Naive thymus-derived CD4-positive, alpha-beta T cell (primary cell): ENCODE measurements at regions not wholly inside any gene's neighbourhood (a gene's known extent, or its start where the extent isn't known, plus 50 kb on each side); places are given as distances from the start of the nearest gene placed in this dataset.

Experiments
- ATAC-seq: fragments of 150-1000 bp; cut with Tn5 transposase; 2 replicates; pipeline ENCODE4 v1.10.0; 2021; ENCODE audit warnings: mild to moderate bottlenecking, moderate library complexity
- CTCF ChIA-PET: fragments of 350-600 bp; sonication (Branson Sonifier 250); formaldehyde crosslinking; loops from one replicate; lab custom pipeline; 2021; ENCODE audit warnings: antibody characterized with exemption; lab: Charles Lee
- POLR2A ChIA-PET: fragments of 350-600 bp; sonication (Branson Sonifier 250); formaldehyde crosslinking; loops from one replicate; lab custom pipeline; 2021; ENCODE audit warnings: antibody characterized with exemption, inconsistent platforms; lab: Charles Lee
- DNase-seq, 9 donors: peaks; one replicate each; pipeline versions ENCODE4 v3.0.0 to v3.0.0-alpha.2; 2020 to 2022; ENCODE audit warnings: mixed read lengths in 1 of 9
- H3K27ac ChIP-seq: one replicate; pipeline ENCODE4 v1.7.0; 2013; ENCODE audit warnings: mild to moderate bottlenecking, low read depth, low read length, moderate library complexity
- H3K27me3 ChIP-seq, 2 donors: one replicate each; pipeline ENCODE4 v1.7.0; 2013; ENCODE audit warnings: low read length in 2 of 2, mild to moderate bottlenecking in 2 of 2, moderate library complexity in 2 of 2; ENCODE audit not compliant: control insufficient read depth in 2 of 2, insufficient read depth in 2 of 2
- H3K36me3 ChIP-seq, 3 experiments: 1 replicate in 2 of 3; 2 replicates in 1 of 3; pipeline ENCODE4 v1.7.0; 2013; ENCODE audit warnings: low read length in 3 of 3, mild to moderate bottlenecking in 3 of 3, moderate library complexity in 1 of 3; ENCODE audit not compliant: insufficient read depth in 3 of 3, control insufficient read depth in 2 of 3
- H3K4me1 ChIP-seq, 2 donors: one replicate each; pipeline ENCODE4 v1.7.0; 2013; ENCODE audit warnings: low read length in 2 of 2, mild to moderate bottlenecking in 2 of 2, moderate library complexity in 1 of 2; ENCODE audit not compliant: control insufficient read depth in 2 of 2, insufficient read depth in 2 of 2
- H3K4me3 ChIP-seq: 2 replicates; pipeline ENCODE4 v1.7.0; 2013; ENCODE audit warnings: mild to moderate bottlenecking, low read length
- H3K9me3 ChIP-seq, 3 experiments: 1 replicate in 2 of 3; 2 replicates in 1 of 3; pipeline ENCODE4 v1.7.0; 2013; ENCODE audit warnings: low read length in 3 of 3; ENCODE audit not compliant: control insufficient read depth in 2 of 3
- H3K27ac Mint-ChIP-seq, 9 donors: one replicate each; pipeline ENCODE4 v1.8.0; 2020 to 2022; ENCODE audit warnings: mixed read lengths in 9 of 9, mild to moderate bottlenecking in 8 of 9, moderate library complexity in 5 of 9, inconsistent platforms in 2 of 9
- H3K27me3 Mint-ChIP-seq, 5 donors: one replicate each; pipeline ENCODE4 v1.8.0; 2021 to 2022; ENCODE audit warnings: mixed read lengths in 5 of 5, mild to moderate bottlenecking in 1 of 5
- H3K36me3 Mint-ChIP-seq, 5 donors: one replicate each; pipeline ENCODE4 v1.8.0; 2020 to 2022; ENCODE audit warnings: mixed read lengths in 5 of 5, mild to moderate bottlenecking in 3 of 5, inconsistent platforms in 1 of 5
- H3K4me1 Mint-ChIP-seq, 7 donors: one replicate each; pipeline ENCODE4 v1.8.0; 2020 to 2022; ENCODE audit warnings: mixed read lengths in 7 of 7, mild to moderate bottlenecking in 3 of 7, inconsistent platforms in 1 of 7
- H3K4me3 Mint-ChIP-seq, 10 donors: one replicate each; pipeline ENCODE4 v1.8.0; 2020 to 2022; ENCODE audit warnings: mild to moderate bottlenecking in 10 of 10, mixed read lengths in 10 of 10, moderate library complexity in 6 of 10, inconsistent platforms in 2 of 10
- H3K9me3 Mint-ChIP-seq, 11 donors: one replicate each; pipeline ENCODE4 v1.8.0; 2020 to 2022; ENCODE audit warnings: mixed read lengths in 11 of 11, mild to moderate bottlenecking in 4 of 11, inconsistent platforms in 1 of 11, moderate library complexity in 1 of 11
- intact Hi-C, 2 donors: fragments of 100-400 bp; cut with micrococcal nuclease; formaldehyde crosslinking; loops; one replicate each; pipeline ENCODE4 v1.15.1; 2023

DNA sequence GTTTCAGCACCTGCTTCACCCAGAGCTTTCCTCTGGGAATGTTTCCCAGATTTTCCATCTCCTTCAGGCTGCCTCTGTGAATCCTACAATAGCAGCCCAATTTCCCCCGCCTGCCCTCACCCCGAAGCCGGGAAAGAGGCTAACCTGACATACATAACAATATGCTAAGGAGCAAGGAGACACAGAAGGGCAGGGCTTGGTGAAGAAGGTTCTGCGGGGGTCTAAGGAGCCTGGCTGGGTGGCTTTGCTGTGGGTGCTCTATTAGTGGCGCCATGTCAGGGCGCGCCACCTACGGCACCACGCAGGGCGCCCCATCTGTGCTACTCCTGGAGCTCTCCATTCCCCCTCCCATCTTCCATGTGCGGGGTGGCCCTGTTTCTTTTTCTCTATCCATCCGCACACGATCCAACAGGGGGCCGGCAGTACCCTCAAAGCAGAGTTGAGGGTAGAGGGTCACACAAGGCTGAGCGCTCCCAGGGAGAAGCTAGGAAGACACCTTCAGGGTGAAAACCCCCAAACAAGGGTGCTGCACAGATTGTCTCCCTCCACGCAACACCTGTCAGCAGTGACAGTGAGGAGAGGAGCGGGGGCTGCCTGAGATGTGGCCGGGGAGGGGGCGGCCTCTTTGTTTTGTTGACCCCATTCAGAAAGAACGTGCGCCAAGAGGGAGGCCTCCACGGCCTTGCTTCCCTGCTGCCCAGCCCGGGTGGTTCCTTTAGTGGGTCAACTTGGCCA lies 101.4 kb downstream of the PDCL3 start:
- no peak overlapping the region for H3K27ac Mint-ChIP-seq

DNA sequence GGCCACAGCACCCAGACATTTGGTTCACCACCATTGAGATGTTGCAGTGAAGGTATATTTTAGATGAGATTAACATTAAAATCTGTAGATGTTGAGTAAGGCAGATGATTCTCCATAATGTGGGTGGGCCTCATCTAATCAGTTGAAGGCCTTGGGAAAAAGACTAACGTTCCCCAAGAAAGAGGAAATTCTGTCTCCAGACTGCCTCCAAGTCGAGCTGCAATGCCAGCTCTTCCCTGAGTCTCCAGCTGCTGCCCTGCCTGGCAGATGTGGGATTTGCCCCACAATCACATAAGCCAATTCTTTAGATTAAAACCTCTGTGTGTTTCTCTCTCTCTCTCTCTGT lies 101.9 kb downstream of the PDCL3 start:
- ChIA-PET POLR2A (no interaction called here), CTCF (no interaction called here)
- H3K4me1 ChIP-seq = peaks cover 0 to 13% of the 10 kb centered on the region in 2 donors
- no peak for DNase-seq
- no peak for ATAC-seq
- Mint-ChIP-seq H3K4me1 (peaks cover 0 to 37% (median 31%) of the 10 kb centered on the region in 7 donors), H3K27me3 (peaks cover 0 to 9% (median 0%) of the 10 kb centered on the region in 5 donors), H3K4me3 (no peak overlapping the region), H3K36me3 (no peaks in the 10 kb centered on the region), H3K9me3 (peaks cover 0 to 1% (median 0%) of the 10 kb centered on the region in 11 donors), H3K27ac (peak overlapping the region in 1 of 9 donors; percentile 1)
- no peak overlapping the region for H3K4me3 ChIP-seq
- no peaks in the 10 kb centered on the region for H3K27me3 ChIP-seq
- no peak overlapping the region for H3K27ac ChIP-seq
- intact Hi-C loops = no loop called here
- no peaks in the 10 kb centered on the region for H3K36me3 ChIP-seq
- H3K9me3 ChIP-seq = no peaks in the 10 kb centered on the region

More for the DNA sequence above, 101.4 kb downstream of the PDCL3 start:
- Histone ChIP-seq H3K27ac (no peak overlapping the region), H3K4me1 (peaks cover 0 to 13% of the 10 kb centered on the region in 2 donors), H3K36me3 (no peaks in the 10 kb centered on the region), H3K9me3 (no peaks in the 10 kb centered on the region), H3K4me3 (no peak overlapping the region), H3K27me3 (no peaks in the 10 kb centered on the region)
- no peak for DNase-seq
- ChIA-PET CTCF (no interaction called here), POLR2A (no interaction called here)
- no peak overlapping the region for H3K4me3 Mint-ChIP-seq
- ATAC-seq = no peak
- no peaks in the 10 kb centered on the region for H3K36me3 Mint-ChIP-seq
- peaks cover 0 to 10% (median 1%) of the 10 kb centered on the region in 5 donors for H3K27me3 Mint-ChIP-seq
- intact Hi-C loops = no loop called here
- peaks cover 0 to 1% (median 0%) of the 10 kb centered on the region in 11 donors for H3K9me3 Mint-ChIP-seq
- peaks cover 0 to 38% (median 33%) of the 10 kb centered on the region in 7 donors for H3K4me1 Mint-ChIP-seq

DNA sequence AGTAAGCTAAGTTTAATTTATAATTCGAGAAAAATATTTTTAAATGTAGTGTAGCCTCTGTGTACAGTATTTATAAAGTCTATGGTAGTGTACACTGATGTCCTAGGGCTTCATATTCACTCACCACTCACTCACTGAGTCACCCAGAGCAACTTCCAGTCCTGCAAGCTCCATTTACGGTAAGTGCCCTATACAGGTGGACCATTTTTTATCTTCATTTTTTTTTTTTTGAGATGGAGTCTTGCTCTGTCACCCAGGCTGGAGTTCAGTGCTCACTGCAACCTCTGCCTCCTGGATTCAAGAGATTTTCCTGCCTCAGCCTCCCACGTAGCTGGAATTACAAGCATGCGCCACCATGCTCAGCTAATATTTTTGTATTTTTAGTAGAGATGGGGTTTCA lies 104.2 kb downstream of the PDCL3 start:
- Mint-ChIP-seq H3K4me3 (no peak overlapping the region), H3K9me3 (peaks cover 0 to 1% (median 0%) of the 10 kb centered on the region in 11 donors), H3K4me1 (peaks cover 2 to 17% (median 13%) of the 10 kb centered on the region in 7 donors), H3K36me3 (no peaks in the 10 kb centered on the region), H3K27ac (no peak overlapping the region), H3K27me3 (peaks cover 0 to 4% (median 0%) of the 10 kb centered on the region in 5 donors)
- POLR2A ChIA-PET = no interaction called here
- DNase-seq (no peak), ATAC-seq (no peak)
- H3K27me3 ChIP-seq = no peaks in the 10 kb centered on the region
- intact Hi-C loops = no loop called here
- peaks cover 0 to 6% of the 10 kb centered on the region in 2 donors for H3K4me1 ChIP-seq
- H3K9me3 ChIP-seq = no peaks in the 10 kb centered on the region
- CTCF ChIA-PET = no interaction called here
- no peak overlapping the region for H3K27ac ChIP-seq
- H3K36me3 ChIP-seq = no peaks in the 10 kb centered on the region
- no peak overlapping the region for H3K4me3 ChIP-seq

DNA sequence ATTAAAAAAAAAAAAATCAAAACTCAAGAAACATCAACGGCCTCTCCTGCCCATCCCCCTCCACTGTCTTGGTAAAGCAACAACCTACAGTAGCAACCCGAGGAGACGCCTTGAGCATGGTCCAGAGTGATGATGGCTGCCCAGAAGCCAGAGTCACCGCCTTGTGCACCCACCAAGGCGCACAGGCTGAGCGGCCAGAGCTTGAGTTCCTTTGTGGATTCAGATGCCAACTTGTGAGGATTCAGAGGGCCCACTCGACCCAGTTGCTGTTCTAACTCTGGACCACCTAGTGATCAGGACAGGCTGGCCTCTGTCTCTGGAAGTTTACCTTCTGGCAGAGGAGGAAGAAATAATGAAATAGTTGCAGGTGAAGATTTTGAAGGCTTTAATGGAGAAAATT lies 105.0 kb downstream of the PDCL3 start:
- Mint-ChIP-seq H3K36me3 (no peaks in the 10 kb centered on the region), H3K27me3 (peaks cover 0 to 4% (median 0%) of the 10 kb centered on the region in 5 donors), H3K9me3 (peaks cover 0 to 1% (median 0%) of the 10 kb centered on the region in 11 donors), H3K4me1 (peaks cover 2 to 13% (median 12%) of the 10 kb centered on the region in 7 donors), H3K27ac (peak overlapping the region in 2 of 9 donors; percentile 29 to 64), H3K4me3 (no peak overlapping the region)
- H3K4me3 ChIP-seq = no peak overlapping the region
- no peak overlapping the region for H3K27ac ChIP-seq
- ChIA-PET POLR2A (no interaction called here), CTCF (interaction anchor here (1.1 kb wide), 1 partner anchor 11 kb away, joined by 3 read pairs; no protein-coding TSS in a partner anchor)
- DNase-seq = no peak
- H3K27me3 ChIP-seq = no peaks in the 10 kb centered on the region
- no peak for ATAC-seq
- H3K36me3 ChIP-seq = no peaks in the 10 kb centered on the region
- intact Hi-C loops = no loop called here
- peaks cover 0 to 6% of the 10 kb centered on the region in 2 donors for H3K4me1 ChIP-seq
- no peaks in the 10 kb centered on the region for H3K9me3 ChIP-seq

DNA sequence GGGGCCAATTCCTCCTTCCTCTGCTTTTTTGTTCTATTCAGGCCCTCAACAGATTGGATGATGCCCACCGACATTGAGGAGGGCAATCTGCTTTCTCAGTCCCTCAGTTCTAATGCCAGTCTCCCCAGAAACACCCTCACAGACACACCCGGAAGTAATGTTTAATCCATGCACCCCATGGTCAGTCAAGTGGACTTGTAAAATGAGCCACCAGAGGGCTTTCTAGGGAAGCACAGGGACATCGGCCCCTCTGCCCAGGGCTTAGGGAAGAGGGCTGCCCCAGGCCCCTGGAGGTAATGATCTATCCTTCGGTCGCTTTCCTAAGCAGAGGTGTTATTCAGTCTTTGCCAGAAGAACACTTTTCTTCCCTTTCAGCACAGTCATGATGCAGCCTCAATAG lies 107.4 kb downstream of the PDCL3 start:
- DNase-seq = no peak
- ATAC-seq = no peak
- Histone ChIP-seq H3K27me3 (no peaks in the 10 kb centered on the region), H3K4me3 (no peak overlapping the region), H3K36me3 (no peaks in the 10 kb centered on the region), H3K9me3 (no peaks in the 10 kb centered on the region), H3K27ac (no peak overlapping the region), H3K4me1 (peaks cover 0 to 6% of the 10 kb centered on the region in 2 donors)
- peak overlapping the region in 2 of 9 donors; percentile 33 to 78 for H3K27ac Mint-ChIP-seq
- peaks cover 0 to 4% (median 0%) of the 10 kb centered on the region in 5 donors for H3K27me3 Mint-ChIP-seq
- CTCF ChIA-PET = no interaction called here
- POLR2A ChIA-PET = no interaction called here
- H3K4me3 Mint-ChIP-seq = no peak overlapping the region
- H3K9me3 Mint-ChIP-seq = no peaks in the 10 kb centered on the region
- peaks cover 2 to 13% (median 12%) of the 10 kb centered on the region in 7 donors for H3K4me1 Mint-ChIP-seq
- no peaks in the 10 kb centered on the region for H3K36me3 Mint-ChIP-seq
- intact Hi-C loops = no loop called here

DNA sequence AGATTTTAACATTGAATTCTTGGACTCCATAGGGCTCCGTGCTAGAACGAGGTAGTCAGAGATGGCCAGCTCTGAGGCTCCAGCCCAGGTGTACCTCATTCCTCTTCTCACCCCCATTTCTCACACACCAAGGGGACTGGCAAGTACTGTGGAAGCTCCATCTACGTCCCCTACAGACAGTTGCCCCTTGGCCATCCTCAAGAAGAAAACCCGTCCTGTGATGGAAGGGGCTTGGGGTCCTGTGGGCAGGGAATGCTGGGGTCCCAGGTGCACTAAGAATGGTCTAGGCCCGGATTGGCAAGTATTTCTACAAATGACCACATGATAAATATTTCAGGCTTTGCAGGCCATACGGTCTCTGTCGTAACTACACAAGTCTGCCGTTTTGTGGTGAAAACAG lies 110.3 kb downstream of the PDCL3 start:
- no peaks in the 10 kb centered on the region for H3K9me3 Mint-ChIP-seq
- POLR2A ChIA-PET = no interaction called here
- no peak for ATAC-seq
- Histone ChIP-seq H3K4me3 (no peak overlapping the region), H3K9me3 (no peaks in the 10 kb centered on the region), H3K27me3 (no peaks in the 10 kb centered on the region), H3K27ac (no peak overlapping the region), H3K4me1 (peaks cover 0 to 6% of the 10 kb centered on the region in 2 donors), H3K36me3 (no peaks in the 10 kb centered on the region)
- no peak overlapping the region for H3K27ac Mint-ChIP-seq
- intact Hi-C loops = no loop called here
- no peak overlapping the region for H3K4me3 Mint-ChIP-seq
- peaks cover 0 to 3% (median 0%) of the 10 kb centered on the region in 5 donors for H3K27me3 Mint-ChIP-seq
- no peak for DNase-seq
- no peaks in the 10 kb centered on the region for H3K36me3 Mint-ChIP-seq
- peaks cover 0 to 9% (median 8%) of the 10 kb centered on the region in 7 donors for H3K4me1 Mint-ChIP-seq
- CTCF ChIA-PET = interaction anchor here (1.0 kb wide), 1 partner anchor 63 kb away, joined by 4 read pairs; no protein-coding TSS in a partner anchor
